ENCODE measurements at regions not wholly inside any gene's neighbourhood (a gene's known extent, or its start where the extent isn't known, plus 50 kb on each side); places are given as distances from the start of the nearest gene placed in this dataset.

DNA sequence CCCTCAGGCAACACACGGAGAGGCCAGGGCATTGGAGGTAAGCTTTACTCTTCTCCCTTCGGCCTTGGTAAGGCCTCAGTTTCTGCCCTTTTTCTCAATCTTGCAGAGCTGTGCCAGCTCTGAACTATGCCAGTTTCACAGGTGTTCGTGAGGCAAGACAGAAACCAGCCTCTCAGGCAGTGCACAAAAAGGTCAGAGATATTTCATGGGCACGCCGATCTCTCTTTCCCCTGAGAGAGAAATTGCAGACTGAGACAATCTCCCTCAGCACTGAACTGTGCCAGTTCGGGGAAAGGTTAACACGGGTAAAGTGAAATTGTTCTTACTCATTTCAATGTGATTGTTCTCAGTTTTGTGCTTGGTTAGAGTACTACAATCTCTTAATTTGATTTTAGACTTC, 88.5 kb downstream of the GMNC start:
- TF ChIP-seq NRF1 (IDR thresholded peaks at IDR 0.05; ENCODE audit: low read depth, low read length), result no peak
- TF ChIP-seq HDAC2 (IDR thresholded peaks at IDR 0.05; ENCODE audit: borderline replicate concordance in 1 of 2, low read depth in 2 of 2, low read length in 2 of 2), result no peak
- TF ChIP-seq EZH2 (IDR thresholded peaks at IDR 0.05; ENCODE audit: low read depth, low read length, severe bottlenecking), result no peak
- TF ChIP-seq, protein P1, sequence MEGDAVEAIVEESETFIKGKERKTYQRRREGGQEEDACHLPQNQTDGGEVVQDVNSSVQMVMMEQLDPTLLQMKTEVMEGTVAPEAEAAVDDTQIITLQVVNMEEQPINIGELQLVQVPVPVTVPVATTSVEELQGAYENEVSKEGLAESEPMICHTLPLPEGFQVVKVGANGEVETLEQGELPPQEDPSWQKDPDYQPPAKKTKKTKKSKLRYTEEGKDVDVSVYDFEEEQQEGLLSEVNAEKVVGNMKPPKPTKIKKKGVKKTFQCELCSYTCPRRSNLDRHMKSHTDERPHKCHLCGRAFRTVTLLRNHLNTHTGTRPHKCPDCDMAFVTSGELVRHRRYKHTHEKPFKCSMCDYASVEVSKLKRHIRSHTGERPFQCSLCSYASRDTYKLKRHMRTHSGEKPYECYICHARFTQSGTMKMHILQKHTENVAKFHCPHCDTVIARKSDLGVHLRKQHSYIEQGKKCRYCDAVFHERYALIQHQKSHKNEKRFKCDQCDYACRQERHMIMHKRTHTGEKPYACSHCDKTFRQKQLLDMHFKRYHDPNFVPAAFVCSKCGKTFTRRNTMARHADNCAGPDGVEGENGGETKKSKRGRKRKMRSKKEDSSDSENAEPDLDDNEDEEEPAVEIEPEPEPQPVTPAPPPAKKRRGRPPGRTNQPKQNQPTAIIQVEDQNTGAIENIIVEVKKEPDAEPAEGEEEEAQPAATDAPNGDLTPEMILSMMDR (IDR thresholded peaks at IDR 0.05; ENCODE audit: control extremely low read depth in 1 of 3, insufficient read depth in 1 of 3, low read depth in 1 of 3, low read length in 3 of 3), result no peak
- TF ChIP-seq RAD21 (IDR thresholded peaks at IDR 0.05 in 1 of 2, conservative IDR thresholded peaks at IDR 0.05 in 1 of 2; ENCODE audit: low read depth in 2 of 2, low read length in 2 of 2), result no peak
- TF ChIP-seq JUN (IDR thresholded peaks at IDR 0.05; ENCODE audit: low read depth, low read length), result no peak
- no peak for TF ChIP-seq ZNF274 (IDR thresholded peaks at IDR 0.05; ENCODE audit: borderline replicate concordance, extremely low read depth, low read length)
- TF ChIP-seq RNF2 (IDR thresholded peaks at IDR 0.05; ENCODE audit: borderline replicate concordance, low read depth, low read length, missing control alignments, poor library complexity, severe bottlenecking), result no peak
- no peak for TF ChIP-seq SRF (IDR thresholded peaks at IDR 0.05; ENCODE audit: low read depth, low read length)
- no peak for TF ChIP-seq RBBP5 (IDR thresholded peaks at IDR 0.05; ENCODE audit: borderline replicate concordance, low read depth, low read length)

All from H1 (cell line).